ENCODE measurements at regions not wholly inside any gene's neighbourhood (a gene's known extent, or its start where the extent isn't known, plus 50 kb on each side); places are given as distances from the start of the nearest gene placed in this dataset.

DNA sequence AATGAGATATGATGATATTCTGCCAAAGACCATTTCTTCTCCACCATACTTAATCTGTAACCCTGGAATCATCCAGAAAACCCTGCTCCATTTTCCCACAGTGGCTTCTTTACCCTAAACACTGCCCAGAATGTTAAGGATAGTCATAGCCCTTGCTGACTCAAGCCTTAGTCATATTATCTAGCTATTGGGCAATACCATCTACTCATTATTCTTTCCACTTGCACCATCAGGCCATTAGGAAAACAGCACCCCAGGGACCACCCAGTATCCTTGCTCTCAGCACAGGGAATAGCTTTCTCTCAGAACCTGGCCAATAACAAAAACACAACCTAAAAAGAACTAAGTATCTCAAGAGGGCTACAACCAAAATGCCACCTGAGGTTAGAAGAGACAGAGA is 445.7 kb upstream of the SLC14A2 start:
- no peak for DNase-seq

DNA sequence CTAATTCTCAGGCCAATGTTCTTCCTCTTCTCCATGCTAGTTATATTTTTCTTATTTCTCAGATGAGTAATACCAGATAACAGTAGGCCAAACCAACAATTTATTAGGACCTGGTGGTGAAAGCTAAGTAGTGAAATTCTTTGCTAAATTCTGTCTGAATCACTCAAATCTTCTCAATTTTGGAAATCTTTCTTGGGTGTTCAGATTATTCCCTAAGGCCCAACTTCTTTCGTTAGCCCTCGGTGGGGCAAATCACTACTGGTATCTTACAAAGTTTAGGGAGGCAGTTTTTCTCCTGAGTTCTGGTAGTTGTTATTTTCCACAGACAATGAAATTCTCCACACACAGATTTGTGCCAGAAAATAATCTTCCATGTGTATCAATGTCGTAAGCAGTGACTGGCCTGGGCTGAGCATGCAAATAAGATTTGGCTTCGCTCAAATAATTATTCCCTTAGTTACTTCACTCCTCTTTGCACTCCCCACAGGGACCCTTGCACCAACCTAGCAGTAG is 443.5 kb upstream of the SLC14A2 start:
- DNase-seq: no peak

DNA sequence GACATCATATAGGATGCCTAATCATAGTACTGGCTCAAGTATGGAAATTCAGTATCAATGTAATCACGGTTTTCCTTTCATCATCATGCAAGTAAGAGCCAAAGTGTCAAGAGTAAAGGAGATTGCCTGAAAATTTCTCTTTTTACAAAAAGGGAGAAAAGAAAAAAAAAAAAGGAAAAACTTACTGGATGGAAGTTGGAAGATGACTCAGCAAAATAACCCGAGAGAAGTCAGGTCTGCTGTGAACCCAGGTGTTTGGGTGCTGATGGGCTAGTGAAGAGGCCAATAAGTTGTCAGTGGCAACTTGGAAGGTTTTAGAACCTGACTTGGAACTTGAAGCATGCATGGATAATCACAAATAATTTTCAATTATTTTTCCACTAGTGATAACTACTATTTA is 441.9 kb upstream of the SLC14A2 start:
- DNase-seq: no peak

DNA sequence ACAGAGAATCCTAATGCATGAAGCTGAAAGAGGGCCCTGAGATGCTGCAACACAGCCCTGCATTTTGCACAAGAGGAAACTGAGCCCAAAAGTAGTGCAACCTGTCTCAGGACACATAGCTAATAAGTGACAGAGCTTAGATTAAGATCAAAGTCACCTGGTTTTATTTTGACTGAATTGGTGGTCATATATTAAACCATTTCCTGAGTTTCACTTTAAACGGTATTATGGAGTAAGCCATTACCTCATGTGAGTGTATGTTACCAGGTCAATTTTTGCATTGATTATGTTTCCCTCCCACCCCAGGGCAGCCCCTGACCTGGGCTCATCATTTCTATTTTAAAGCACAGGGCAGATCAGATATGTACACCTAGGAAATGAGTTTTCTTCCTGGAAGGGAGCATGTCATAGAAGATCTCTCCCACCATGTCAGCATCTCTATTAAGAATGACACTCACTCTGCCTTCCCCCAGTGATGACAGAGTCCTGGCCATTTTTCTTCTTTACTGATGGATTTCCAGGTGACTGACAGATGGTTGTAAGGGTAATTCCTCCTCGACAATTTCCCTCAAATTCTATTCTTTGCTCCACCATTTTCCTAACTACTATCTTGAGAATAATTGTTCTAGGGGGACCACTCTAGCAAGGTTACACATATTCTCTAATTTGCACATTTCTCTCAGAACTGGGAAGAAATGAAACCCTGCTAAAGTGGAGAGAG is 441.3 kb upstream of the SLC14A2 start:
- no peak for DNase-seq

DNA sequence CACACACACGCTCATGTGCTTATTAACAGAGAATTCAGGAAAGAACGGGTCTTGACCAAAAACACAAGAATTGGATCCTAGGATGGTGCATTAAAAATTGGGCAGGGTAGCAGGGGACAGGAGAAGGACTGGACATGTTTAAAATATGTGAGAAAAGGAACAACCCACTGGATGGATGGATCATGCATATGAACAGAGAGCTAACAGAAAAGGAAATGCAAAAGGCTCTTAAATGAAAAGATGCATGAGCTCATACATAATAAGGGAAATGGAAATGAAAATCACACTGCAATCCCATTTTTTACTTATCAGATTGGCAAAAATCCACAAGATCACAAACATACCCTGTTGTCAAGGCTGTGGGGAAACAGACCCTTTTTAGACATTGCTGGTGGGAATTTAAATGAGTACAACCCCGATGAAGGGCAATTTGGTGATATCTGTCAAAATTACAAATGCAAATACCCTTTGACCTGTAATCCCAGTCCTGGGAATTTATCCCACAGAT is 440.6 kb upstream of the SLC14A2 start:
- DNase-seq: no peak

DNA sequence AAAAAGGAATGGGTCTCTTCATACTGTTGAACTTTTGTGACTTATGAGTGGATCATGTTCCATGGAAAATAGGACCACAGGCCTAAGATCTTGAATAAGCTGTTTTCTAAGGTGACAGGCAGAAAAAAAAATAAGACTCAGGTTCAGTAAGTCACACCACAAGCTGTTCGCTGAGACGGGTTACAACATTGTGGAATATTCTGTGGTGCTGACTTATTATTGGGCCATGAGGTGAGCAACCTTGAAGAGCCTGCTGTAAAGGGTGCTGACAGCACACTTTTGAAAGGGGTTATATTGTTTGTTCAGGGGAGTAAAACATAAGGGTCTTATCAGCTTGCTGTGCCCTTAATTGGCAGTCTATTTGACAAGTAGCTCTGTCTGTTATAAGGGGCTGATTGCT is 439.8 kb upstream of the SLC14A2 start:
- DNase-seq: no peak

DNA sequence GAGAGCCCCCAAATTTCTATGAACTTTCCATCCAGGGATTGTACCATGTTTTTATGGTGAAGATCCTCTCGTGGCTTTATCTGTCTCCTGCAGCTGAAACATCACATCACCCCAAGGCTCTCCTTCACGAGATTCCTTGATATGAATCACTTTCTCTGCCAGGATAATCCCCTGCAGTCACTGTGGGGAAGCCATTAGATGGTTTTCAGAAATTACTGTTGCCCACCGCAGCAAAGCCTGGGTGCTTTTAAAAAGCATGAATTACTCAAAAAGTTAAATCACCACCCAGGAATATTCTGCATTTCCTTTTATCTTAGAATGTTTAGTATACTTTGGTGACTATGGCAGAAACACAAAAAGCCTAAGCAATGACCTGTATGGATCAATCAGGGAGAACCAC is 428.4 kb upstream of the SLC14A2 start:
- DNase-seq: no peak

DNA sequence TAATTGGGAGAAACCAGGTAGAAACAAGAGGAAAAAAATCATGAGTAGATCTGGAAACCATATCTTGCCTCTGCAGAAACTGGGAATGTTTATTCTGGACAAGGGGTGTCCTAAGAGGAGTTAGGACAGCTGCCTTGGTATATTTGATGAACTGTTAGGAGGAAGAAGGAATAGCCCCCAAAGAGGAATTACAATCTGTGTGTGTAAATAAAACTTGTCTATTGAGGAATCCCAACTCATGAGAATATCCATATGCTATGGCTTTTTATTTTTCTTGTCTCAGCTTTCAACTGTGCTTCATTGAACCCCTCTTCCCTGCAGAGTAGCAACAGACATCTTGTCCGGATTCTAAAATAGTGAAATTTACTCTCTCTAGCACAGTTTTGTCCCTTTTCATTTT is 423.5 kb upstream of the SLC14A2 start:
- no peak for DNase-seq

DNA sequence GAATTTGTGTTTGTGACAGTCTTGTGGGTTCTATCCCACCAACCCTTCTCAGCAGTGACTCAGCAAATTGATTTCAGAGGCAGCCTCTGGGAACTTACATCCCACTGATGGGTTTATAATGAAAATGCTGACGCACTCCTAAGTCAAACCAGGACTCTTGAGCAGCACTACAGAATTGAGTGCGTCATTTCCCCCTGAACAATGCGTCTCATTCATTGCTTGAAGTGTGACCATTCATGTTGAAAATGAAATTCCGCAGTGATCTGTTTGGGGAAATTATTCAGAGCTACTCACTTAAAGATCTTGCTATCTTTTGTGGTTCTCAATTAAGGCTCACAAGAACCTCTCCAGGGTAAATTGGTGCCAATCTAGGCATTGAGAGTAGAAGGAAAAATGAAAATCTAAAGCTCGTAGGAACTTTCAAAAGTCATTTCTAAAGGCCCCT is 417.7 kb upstream of the SLC14A2 start:
- DNase-seq: peak; percentile 40

DNA sequence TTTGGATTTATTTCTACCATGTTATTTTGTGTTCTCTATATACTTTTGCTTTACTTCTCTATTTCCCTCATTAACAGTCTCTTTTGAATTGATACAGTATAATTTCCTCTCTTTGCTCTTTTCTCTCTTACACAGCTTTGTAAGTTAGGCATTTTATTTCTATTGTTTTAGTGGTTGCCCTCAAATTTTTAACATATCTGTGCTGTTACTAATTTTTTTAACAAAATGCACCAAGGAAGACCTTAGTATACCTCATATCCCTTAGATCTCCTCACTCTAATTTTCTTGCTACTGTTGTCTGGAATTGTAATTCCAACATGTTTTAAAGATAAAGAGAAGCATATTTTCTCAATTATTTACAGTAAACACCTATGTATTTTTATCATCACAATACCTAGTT is 416.8 kb upstream of the SLC14A2 start:
- DNase-seq: no peak

DNA sequence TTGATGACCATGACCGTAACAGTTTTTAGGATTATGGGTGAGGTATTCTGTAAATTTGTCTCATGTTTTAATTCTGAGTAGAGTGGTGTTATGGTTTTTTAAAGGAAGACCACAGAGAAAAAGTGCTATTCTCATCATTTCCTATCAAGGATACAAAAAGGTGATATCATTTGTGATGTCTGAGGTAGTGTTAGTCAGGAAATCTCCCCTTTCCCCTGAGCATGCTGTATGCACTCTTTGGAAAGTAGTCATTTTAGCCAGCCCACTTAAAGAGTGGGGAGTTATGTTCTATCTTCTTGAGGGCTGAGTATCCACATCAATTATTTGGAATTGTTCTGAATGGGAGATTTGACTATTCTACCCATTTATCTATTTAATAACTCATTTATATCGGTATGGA is 414.2 kb upstream of the SLC14A2 start:
- no peak for DNase-seq

DNA sequence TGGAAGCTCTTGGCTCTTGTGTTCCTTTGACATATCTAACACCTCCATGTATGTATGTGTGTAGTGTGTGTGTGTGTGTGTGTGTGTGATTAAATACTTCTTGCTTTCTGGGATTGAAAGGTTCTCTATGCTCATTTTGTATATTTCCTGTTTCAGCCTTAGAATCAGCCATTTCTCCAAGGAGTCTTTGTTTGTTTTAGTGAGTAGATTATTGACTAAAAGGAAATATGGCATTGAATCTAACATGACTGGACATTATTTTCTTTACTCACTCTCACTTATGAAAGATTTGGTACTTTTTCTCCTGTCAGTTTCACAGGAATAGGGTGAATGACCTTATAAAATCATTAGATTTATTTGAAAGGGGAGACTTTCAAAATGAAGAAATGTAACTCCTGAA is 413.8 kb upstream of the SLC14A2 start:
- no peak for DNase-seq

DNA sequence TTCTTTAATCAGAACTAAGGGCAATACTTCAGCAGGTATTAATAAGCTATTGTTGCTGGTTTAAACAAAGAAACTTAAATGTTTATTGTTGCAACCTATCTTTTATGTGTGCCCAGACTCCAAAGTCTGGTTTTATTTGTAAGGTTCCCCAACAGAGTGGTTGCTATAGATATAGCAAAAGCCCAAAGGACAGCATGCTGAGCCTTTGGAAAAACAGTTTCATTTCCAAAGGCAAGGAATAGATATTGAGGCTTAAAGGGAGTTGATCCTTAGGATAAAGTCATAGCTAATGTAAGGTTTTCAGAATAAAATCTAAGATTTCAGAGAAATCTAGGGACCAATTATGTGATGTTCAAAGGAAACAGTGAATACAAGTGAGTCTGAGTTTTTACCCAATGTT is 413.2 kb upstream of the SLC14A2 start:
- DNase-seq: no peak

DNA sequence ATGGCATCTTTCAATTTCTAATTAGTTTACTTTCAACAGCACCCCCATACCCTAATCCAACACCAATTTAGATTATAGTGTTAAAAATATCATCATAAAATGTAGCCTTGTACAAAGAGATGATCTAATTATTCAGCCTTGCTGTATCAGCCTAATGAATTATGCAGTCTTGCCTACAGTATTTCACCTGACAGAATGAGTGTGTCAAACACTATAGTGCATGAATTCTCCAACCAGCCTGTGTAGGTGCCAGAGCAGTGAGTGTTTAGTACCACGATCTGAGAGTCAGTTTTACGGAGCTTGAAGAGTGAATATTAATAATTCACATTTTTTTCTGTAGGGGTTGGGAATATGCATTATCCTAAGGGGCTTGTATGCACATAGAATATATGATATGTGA is 411.6 kb upstream of the SLC14A2 start:
- DNase-seq: no peak

DNA sequence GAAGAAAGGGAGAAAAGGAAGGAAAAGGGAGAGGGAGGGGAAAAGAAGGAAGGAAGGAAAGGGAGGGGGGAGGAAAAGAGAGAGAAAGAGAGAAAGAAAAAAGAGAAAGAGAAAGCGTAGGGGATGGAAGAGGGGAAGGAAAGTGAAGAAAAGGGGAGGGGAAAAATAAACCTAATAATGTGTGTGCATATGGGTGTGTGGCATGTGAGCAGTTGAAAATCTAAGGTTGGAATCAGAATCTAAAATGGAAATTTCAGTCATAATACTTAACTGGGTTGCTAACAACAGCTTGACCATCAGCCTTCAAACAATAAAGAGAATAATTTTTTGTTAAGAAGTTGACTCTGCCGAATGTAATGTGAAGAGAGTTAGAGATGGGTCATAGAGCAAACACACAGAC is 407.9 kb upstream of the SLC14A2 start:
- no peak for DNase-seq

DNA sequence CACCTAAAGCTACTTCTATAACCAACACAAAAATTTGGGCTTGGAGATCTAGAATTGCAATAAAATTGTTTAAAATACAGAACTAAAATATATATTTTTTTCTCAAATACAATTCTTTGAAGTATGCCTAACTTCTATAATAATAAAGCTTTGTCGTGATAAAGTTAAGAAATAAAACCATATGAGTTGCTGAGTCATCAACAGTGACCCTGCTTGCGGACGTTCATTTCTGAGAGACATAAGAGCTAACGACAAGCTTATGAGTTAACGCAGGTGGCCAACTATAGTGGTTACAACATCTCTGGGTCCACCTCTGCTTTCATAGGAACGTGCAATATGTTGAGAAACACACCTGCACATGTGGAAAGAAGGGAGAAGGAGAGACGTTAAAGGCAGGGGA is 407.1 kb upstream of the SLC14A2 start:
- DNase-seq: no peak

DNA sequence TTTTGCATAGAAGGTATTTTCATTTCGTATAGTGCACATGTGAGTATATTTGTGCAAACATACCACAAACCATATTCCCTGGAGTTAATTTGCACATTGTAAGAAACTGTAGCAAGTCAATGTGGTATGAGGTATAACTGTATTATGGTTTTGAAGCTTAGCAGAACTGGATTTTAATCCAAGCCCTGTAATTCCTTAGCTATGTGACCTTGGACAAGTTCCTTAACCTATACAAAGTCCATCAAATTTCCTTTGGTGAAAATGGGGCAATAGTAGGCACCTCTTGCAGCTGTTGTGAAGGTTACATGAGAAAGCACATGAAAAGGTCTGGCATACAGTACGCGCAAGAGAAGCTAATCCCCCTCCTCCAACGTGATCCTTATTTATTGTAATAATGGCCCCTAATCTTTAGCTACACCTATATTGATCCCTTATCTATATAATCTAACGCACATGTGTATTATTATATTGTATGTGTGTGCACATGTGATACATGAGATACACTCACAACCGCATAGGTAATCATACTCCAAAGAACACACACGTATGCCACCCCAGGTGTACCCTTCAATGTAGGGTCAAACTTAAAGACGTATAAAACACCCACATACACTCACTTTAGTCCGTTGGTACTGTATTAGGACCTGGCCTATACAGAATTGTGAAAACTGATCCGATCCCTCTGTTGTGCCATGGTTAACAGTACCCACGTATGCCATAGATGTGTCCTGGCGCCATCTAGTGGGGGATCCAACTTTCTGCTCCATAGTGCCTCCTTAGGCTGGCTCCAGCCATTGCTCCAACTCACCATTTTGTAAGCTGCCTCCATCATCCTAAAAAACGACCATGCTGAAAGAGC is 402.9 kb upstream of the SLC14A2 start:
- DNase-seq: peak; percentile 93

DNA sequence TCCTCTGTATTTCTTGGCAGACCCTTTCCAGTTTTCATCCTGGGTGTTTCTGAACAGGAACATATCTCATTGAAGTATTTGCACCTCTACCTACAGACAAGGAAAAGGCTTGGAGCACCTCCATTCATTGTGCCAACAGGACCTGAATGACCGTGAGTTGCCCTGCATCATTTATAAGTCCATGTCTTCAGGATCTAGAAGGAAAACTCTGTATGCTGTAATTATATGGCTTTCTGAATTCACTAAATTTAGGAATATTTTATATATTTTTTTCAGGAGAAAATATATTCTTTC is 402.3 kb upstream of the SLC14A2 start:
- DNase-seq: no peak

DNA sequence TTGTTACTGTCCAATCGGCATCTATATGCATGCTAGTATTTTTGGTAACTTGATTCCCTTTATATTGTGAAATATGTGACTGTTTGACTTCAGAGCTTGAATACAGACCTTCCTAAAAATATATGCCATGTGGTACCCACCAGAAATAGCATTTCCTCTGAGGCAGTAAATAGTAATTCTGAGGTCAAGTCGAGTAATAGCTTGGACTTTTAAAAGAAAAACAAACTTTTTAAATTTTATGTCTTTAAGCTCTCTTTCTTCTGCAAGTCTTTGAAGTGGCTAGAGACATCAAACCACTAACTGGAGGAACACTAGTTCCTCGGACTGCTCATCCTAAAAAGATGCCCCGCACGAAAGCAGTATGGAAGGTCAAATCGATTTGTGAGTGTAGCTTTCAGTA is 396.8 kb upstream of the SLC14A2 start:
- no peak for DNase-seq

DNA sequence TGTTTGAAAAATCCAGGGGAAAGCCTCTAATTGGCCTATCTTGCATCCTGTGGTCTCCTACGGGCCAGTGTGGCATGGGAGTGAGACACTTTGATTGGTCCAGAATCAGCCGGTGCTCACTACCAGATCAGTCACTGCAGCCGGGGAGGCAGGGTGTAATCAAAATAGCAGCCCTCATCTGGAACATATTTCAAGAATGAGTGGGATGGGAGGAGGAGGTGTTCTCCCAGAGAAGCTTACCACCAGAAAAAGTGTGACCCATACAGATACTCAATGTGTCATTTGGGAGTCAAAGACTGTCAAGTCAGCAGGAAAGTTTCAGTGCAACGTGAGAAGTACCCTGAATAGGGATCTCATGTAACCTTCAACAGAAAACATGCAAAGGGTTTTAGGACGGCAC is 393.9 kb upstream of the SLC14A2 start:
- DNase-seq: no peak

DNA sequence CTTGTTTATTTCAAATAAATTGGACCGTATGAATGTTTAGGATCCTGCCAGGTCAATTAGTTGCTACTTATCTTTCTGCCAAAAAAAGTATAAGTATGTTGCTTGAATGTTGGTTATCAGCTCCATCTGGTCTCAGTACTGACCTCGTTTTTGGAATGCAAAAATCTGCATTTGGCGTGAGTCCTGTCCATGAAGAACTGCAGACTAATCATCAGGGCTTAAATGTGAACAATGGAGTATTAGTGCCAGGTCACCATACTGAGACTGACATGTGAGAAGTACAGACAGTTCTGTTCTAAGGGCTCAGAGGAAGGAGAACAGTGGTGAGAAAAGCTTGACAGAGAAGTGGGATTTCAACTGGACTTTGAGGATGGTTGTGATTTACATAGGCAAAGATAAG is 393.1 kb upstream of the SLC14A2 start:
- DNase-seq: no peak

DNA sequence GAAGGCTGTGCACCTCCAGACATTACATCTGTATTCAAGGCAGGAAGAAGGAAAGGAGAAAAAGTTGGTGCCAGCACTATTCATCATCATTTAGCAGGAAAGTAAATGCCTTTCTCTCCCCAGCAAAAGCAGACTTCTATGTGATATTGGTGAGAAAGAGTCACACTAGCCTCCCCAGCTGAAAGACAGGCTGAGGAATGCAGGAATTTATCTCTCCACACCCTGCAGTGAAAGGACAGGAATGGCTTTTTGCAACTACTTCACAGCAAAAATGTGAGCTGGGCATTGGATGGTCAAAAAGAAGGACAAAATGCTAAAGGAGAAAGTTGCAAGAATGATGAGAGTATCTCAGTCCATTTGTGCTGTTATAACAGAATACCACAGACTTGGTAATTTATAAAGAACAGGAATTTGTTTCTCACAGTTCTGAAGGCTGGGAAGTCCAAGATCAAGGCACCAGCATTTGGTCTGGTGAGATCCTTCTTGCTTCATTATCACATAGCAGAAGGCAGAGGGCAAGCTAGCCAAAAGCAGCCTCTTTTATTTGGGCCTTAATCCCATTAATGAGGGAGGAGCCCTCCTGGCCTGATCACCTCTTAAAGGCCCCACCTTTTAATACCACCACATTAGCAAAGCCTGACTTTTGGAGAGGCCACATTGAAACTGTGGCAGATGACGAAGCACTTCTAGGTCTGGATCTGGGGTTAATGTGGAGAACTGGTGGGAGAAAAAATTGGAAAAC is 388.1 kb upstream of the SLC14A2 start:
- DNase-seq: no peak

DNA sequence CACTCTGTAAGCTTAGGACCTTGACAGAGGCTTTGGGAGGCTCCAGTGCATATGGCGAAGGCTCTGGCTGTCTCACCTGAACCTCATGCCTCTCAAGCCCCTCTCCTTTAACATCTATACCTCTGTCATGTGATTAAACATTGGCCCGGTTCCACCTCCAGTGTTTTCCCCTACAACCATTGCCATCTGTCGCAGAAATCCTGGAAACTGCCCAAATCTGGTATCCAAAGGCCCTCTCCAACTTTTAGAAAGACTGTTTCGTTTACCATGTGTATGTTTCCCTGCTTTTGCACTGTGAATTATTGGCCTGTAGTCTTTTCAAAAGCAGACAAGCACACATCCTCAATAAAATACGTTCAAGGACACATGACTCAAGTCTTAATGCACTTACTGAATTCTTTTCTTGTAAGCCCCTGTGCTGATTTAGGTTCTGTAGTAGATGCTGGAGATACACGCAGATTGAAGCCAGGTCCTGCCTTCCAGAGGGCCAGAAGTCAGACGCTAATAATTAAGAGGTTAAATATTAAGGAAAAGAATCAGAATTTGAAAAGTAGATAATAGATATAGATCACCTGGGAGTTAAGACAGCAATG is 386.4 kb upstream of the SLC14A2 start:
- no peak for DNase-seq
